ENCODE measurements at regions not wholly inside any gene's neighbourhood (a gene's known extent, or its start where the extent isn't known, plus 50 kb on each side); places are given as distances from the start of the nearest gene placed in this dataset.
"Not testable (repeated sequence)": the region's sequence is repeated elsewhere in the genome, so short reads cannot be mapped to it uniquely, and the experiment has no call there.

- Histone ChIP-seq H3K36me3 (ENCODE audit: control insufficient read depth in 4 of 4, insufficient read depth in 4 of 4, low read length in 3 of 4) (no peaks in the 10 kb centered on the region), H3K27me3 (replicated peaks in 2 of 5; ENCODE audit: control insufficient read depth in 4 of 5, insufficient read depth in 5 of 5, low read length in 4 of 5) (no peaks in the 10 kb centered on the region), H3K4me1 (ENCODE audit: control extremely low read depth in 1 of 4, control insufficient read depth in 4 of 4, insufficient read depth in 4 of 4, low read length in 3 of 4) (peaks cover 5 to 32% (median 19%) of the 10 kb centered on the region in 4 experiments), H3K4me3 (ENCODE audit: control insufficient read depth in 1 of 7, extremely low read depth in 1 of 7, insufficient read depth in 4 of 7, low read depth in 2 of 7, low read length in 6 of 7) (no peak overlapping the region), H3K27ac (ENCODE audit: insufficient read depth in 1 of 2, low read depth in 1 of 2, low read length in 2 of 2, poor library complexity in 1 of 2, severe bottlenecking in 2 of 2) (no peak overlapping the region), H3K9me3 (ENCODE audit: control extremely low read depth in 1 of 5, control insufficient read depth in 4 of 5, insufficient read depth in 2 of 5, low read depth in 1 of 5, low read length in 4 of 5) (no peaks in the 10 kb centered on the region)
- DNase-seq: peak in 1 of 3 donors; percentile 15
- POLR2A ChIA-PET: no interaction called here
- WGBS (ENCODE audit: insufficient coverage): no CpG with 5 or more reads among the region's 1 CpG
- CTCF ChIA-PET: no interaction called here
Measured at GRCh38 chr7:82598958-82599357, 155.4 kb upstream of the CACNA2D1 start.

GRCh38 chr7:82595795-82596194, 152.2 kb upstream of the CACNA2D1 start:
- H3K27ac ChIP-seq (ENCODE audit: insufficient read depth in 1 of 2, low read depth in 1 of 2, low read length in 2 of 2, poor library complexity in 1 of 2, severe bottlenecking in 2 of 2): peak overlapping the region; percentile 52 to 83
- DNase-seq: peak; percentile 56 to 95 (median 88)
- CTCF ChIA-PET: interaction anchor here (1.0 to 1.4 kb wide), 2 partner anchors 10 to 24 kb away, joined by 3 read pairs; no protein-coding TSS in a partner anchor
- H3K27me3 ChIP-seq (replicated peaks in 2 of 5; ENCODE audit: control insufficient read depth in 4 of 5, insufficient read depth in 5 of 5, low read length in 4 of 5); POLR2A ChIA-PET; H3K9me3 ChIP-seq (ENCODE audit: control extremely low read depth in 1 of 5, control insufficient read depth in 4 of 5, insufficient read depth in 2 of 5, low read depth in 1 of 5, low read length in 4 of 5); H3K36me3 ChIP-seq (ENCODE audit: control insufficient read depth in 4 of 4, insufficient read depth in 4 of 4, low read length in 3 of 4): not testable (repeated sequence)
- 0% methylated on average over 1 of the region's 3 CpGs for WGBS (ENCODE audit: insufficient coverage)
- H3K4me3 ChIP-seq (ENCODE audit: control insufficient read depth in 1 of 7, extremely low read depth in 1 of 7, insufficient read depth in 4 of 7, low read depth in 2 of 7, low read length in 6 of 7): peak overlapping the region in 1 of 7 experiments; percentile 29
- H3K4me1 ChIP-seq (ENCODE audit: control extremely low read depth in 1 of 4, control insufficient read depth in 4 of 4, insufficient read depth in 4 of 4, low read length in 3 of 4): peaks cover 5 to 38% (median 20%) of the 10 kb centered on the region in 4 experiments

DNA sequence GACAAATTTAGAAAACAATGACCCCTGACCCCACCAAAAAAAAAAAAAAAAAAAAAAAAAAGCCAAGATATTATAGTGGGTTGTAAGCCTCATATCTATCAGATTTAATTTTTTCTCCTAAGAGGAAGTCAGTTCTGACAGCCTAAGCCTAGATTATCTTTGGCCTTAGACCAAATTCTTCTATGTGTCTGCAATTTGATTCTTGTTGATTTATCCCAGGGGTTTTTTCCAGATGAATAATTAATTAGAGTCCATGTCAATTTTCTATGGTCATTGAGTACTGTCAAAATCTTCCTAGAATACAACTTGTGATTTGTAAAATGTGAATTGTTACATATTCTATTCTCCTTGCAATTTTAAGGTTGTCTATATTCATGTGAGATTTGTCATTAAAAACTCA, 151.6 kb upstream of the CACNA2D1 start:
- H3K27me3 ChIP-seq (replicated peaks in 2 of 5; ENCODE audit: control insufficient read depth in 4 of 5, insufficient read depth in 5 of 5, low read length in 4 of 5): no peaks in the 10 kb centered on the region
- ChIA-PET POLR2A (no interaction called here), CTCF (interaction anchor here (1.3 to 2.1 kb wide), 2 partner anchors 23 to 133 kb away, joined by 3 to 14 read pairs; no protein-coding TSS in a partner anchor)
- H3K4me3 ChIP-seq (ENCODE audit: control insufficient read depth in 1 of 7, extremely low read depth in 1 of 7, insufficient read depth in 4 of 7, low read depth in 2 of 7, low read length in 6 of 7): no peak overlapping the region
- peak overlapping the region; percentile 52 to 83 for H3K27ac ChIP-seq (ENCODE audit: insufficient read depth in 1 of 2, low read depth in 1 of 2, low read length in 2 of 2, poor library complexity in 1 of 2, severe bottlenecking in 2 of 2)
- H3K9me3 ChIP-seq (ENCODE audit: control extremely low read depth in 1 of 5, control insufficient read depth in 4 of 5, insufficient read depth in 2 of 5, low read depth in 1 of 5, low read length in 4 of 5): no peaks in the 10 kb centered on the region
- H3K36me3 ChIP-seq (ENCODE audit: control insufficient read depth in 4 of 4, insufficient read depth in 4 of 4, low read length in 3 of 4): no peaks in the 10 kb centered on the region
- DNase-seq: peak in 1 of 3 donors; percentile 49
- peaks cover 5 to 38% (median 20%) of the 10 kb centered on the region in 4 experiments for H3K4me1 ChIP-seq (ENCODE audit: control extremely low read depth in 1 of 4, control insufficient read depth in 4 of 4, insufficient read depth in 4 of 4, low read length in 3 of 4)

GRCh38 chr7:82594665-82595064, 151.1 kb upstream of the CACNA2D1 start:
- Histone ChIP-seq H3K27ac (ENCODE audit: insufficient read depth in 1 of 2, low read depth in 1 of 2, low read length in 2 of 2, poor library complexity in 1 of 2, severe bottlenecking in 2 of 2) (no peak overlapping the region), H3K36me3 (ENCODE audit: control insufficient read depth in 4 of 4, insufficient read depth in 4 of 4, low read length in 3 of 4) (no peaks in the 10 kb centered on the region), H3K27me3 (replicated peaks in 2 of 5; ENCODE audit: control insufficient read depth in 4 of 5, insufficient read depth in 5 of 5, low read length in 4 of 5) (no peaks in the 10 kb centered on the region), H3K9me3 (ENCODE audit: control extremely low read depth in 1 of 5, control insufficient read depth in 4 of 5, insufficient read depth in 2 of 5, low read depth in 1 of 5, low read length in 4 of 5) (no peaks in the 10 kb centered on the region), H3K4me3 (ENCODE audit: control insufficient read depth in 1 of 7, extremely low read depth in 1 of 7, insufficient read depth in 4 of 7, low read depth in 2 of 7, low read length in 6 of 7) (no peak overlapping the region), H3K4me1 (ENCODE audit: control extremely low read depth in 1 of 4, control insufficient read depth in 4 of 4, insufficient read depth in 4 of 4, low read length in 3 of 4) (peaks cover 5 to 38% (median 20%) of the 10 kb centered on the region in 4 experiments)
- CTCF ChIA-PET: interaction anchor here (1.2 to 2.1 kb wide), 6 partner anchors 11 to 549 kb away, joined by 3 to 14 read pairs (median 4); no protein-coding TSS in a partner anchor
- POLR2A ChIA-PET: no interaction called here
- WGBS (ENCODE audit: insufficient coverage): 85% methylated on average over 3 of the region's 6 CpGs
- DNase-seq: peak in 1 of 3 donors; percentile 22

- Histone ChIP-seq H3K27me3 (replicated peaks in 2 of 5; ENCODE audit: control insufficient read depth in 4 of 5, insufficient read depth in 5 of 5, low read length in 4 of 5) (no peaks in the 10 kb centered on the region), H3K36me3 (ENCODE audit: control insufficient read depth in 4 of 4, insufficient read depth in 4 of 4, low read length in 3 of 4) (no peaks in the 10 kb centered on the region), H3K4me3 (ENCODE audit: control insufficient read depth in 1 of 7, extremely low read depth in 1 of 7, insufficient read depth in 4 of 7, low read depth in 2 of 7, low read length in 6 of 7) (no peak overlapping the region), H3K9me3 (ENCODE audit: control extremely low read depth in 1 of 5, control insufficient read depth in 4 of 5, insufficient read depth in 2 of 5, low read depth in 1 of 5, low read length in 4 of 5) (no peaks in the 10 kb centered on the region), H3K4me1 (ENCODE audit: control extremely low read depth in 1 of 4, control insufficient read depth in 4 of 4, insufficient read depth in 4 of 4, low read length in 3 of 4) (peaks cover 5 to 38% (median 20%) of the 10 kb centered on the region in 4 experiments), H3K27ac (ENCODE audit: insufficient read depth in 1 of 2, low read depth in 1 of 2, low read length in 2 of 2, poor library complexity in 1 of 2, severe bottlenecking in 2 of 2) (no peak overlapping the region)
- ChIA-PET POLR2A (no interaction called here), CTCF (interaction anchor here (1.2 to 2.1 kb wide), 6 partner anchors 11 to 548 kb away, joined by 3 to 14 read pairs (median 4); no protein-coding TSS in a partner anchor)
- DNase-seq: peak in 2 of 3 donors; percentile 67 to 82
- WGBS (ENCODE audit: insufficient coverage): 85% methylated on average over 2 of the region's 3 CpGs
Measured at GRCh38 chr7:82593780-82594179, 150.2 kb upstream of the CACNA2D1 start.

DNA sequence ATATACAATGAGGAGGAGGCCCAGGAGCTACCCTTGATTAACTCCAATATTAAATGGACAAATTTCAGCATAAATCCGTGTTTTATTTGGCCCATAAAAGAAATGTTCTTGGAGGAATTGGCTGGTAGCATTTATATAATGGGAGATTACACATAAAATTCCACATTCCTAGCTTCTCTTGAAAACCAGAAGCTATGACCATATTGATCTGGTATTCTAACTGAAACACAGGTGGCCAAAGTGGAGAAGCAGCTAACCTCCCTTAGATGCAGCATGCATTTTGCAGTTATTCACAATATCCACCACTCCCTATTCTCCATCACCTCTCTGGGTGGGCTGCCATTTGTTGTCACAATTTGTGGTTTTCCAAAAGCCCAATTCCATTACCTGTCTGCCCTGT, 148.8 kb upstream of the CACNA2D1 start:
- DNase-seq: no peak
- POLR2A ChIA-PET: no interaction called here
- WGBS (ENCODE audit: insufficient coverage): no CpG with 5 or more reads among the region's 1 CpG
- peaks cover 5 to 35% (median 14%) of the 10 kb centered on the region in 4 experiments for H3K4me1 ChIP-seq (ENCODE audit: control extremely low read depth in 1 of 4, control insufficient read depth in 4 of 4, insufficient read depth in 4 of 4, low read length in 3 of 4)
- no peak overlapping the region for H3K4me3 ChIP-seq (ENCODE audit: control insufficient read depth in 1 of 7, extremely low read depth in 1 of 7, insufficient read depth in 4 of 7, low read depth in 2 of 7, low read length in 6 of 7)
- H3K27me3 ChIP-seq (replicated peaks in 2 of 5; ENCODE audit: control insufficient read depth in 4 of 5, insufficient read depth in 5 of 5, low read length in 4 of 5): no peaks in the 10 kb centered on the region
- no peak overlapping the region for H3K27ac ChIP-seq (ENCODE audit: insufficient read depth in 1 of 2, low read depth in 1 of 2, low read length in 2 of 2, poor library complexity in 1 of 2, severe bottlenecking in 2 of 2)
- CTCF ChIA-PET: no interaction called here
- H3K36me3 ChIP-seq (ENCODE audit: control insufficient read depth in 4 of 4, insufficient read depth in 4 of 4, low read length in 3 of 4): no peaks in the 10 kb centered on the region
- peaks cover 0 to 2% (median 0%) of the 10 kb centered on the region in 5 experiments for H3K9me3 ChIP-seq (ENCODE audit: control extremely low read depth in 1 of 5, control insufficient read depth in 4 of 5, insufficient read depth in 2 of 5, low read depth in 1 of 5, low read length in 4 of 5)

DNA sequence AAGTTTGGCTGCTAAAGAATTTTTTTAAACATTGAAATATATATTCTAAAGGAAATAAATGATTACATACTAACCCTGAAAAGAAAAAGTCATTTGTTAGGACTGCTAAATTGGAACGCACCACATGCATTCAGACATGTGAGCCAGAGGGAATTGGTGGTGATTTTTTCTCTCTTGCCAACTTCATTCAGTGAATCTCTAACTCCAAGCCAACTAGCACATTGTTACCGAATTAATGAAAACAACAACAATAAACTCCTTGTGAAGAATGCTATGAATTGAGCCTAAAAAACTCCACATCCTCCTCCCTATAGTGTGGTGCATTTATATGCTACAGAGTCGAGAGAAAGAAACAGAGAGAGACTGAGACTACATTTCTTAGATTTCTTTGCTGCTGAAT, 135.5 kb upstream of the CACNA2D1 start:
- 100% methylated on average over 1 of the region's 3 CpGs for WGBS (ENCODE audit: insufficient coverage)
- H3K27ac ChIP-seq (ENCODE audit: insufficient read depth in 1 of 2, low read depth in 1 of 2, low read length in 2 of 2, poor library complexity in 1 of 2, severe bottlenecking in 2 of 2): no peak overlapping the region
- no peak overlapping the region for H3K4me3 ChIP-seq (ENCODE audit: control insufficient read depth in 1 of 7, extremely low read depth in 1 of 7, insufficient read depth in 4 of 7, low read depth in 2 of 7, low read length in 6 of 7)
- DNase-seq: no peak
- H3K4me1 ChIP-seq (ENCODE audit: control extremely low read depth in 1 of 4, control insufficient read depth in 4 of 4, insufficient read depth in 4 of 4, low read length in 3 of 4): no peaks in the 10 kb centered on the region
- H3K9me3 ChIP-seq (ENCODE audit: control extremely low read depth in 1 of 5, control insufficient read depth in 4 of 5, insufficient read depth in 2 of 5, low read depth in 1 of 5, low read length in 4 of 5): no peaks in the 10 kb centered on the region
- ChIA-PET POLR2A (no interaction called here), CTCF (interaction anchor here (0.9 kb wide), 1 partner anchor 27 kb away, joined by 3 read pairs; no protein-coding TSS in a partner anchor)
- H3K36me3 ChIP-seq (ENCODE audit: control insufficient read depth in 4 of 4, insufficient read depth in 4 of 4, low read length in 3 of 4): no peaks in the 10 kb centered on the region
- no peaks in the 10 kb centered on the region for H3K27me3 ChIP-seq (replicated peaks in 2 of 5; ENCODE audit: control insufficient read depth in 4 of 5, insufficient read depth in 5 of 5, low read length in 4 of 5)

All from common myeloid progenitor, CD34-positive (primary cell).